HG03558 (cell line): ENCODE measurements at regions not wholly inside any gene's neighbourhood (a gene's known extent, or its start where the extent isn't known, plus 50 kb on each side); places are given as distances from the start of the nearest gene placed in this dataset.

Experiments
- ATAC-seq: cut with Tn5 transposase; IDR thresholded peaks from one replicate; pipeline ENCODE4 v1.9.1; 2021; ENCODE audit warnings: moderate number of reproducible peaks; ENCODE audit not compliant: unreplicated experiment; ENCODE audit errors: extremely low read depth

DNA sequence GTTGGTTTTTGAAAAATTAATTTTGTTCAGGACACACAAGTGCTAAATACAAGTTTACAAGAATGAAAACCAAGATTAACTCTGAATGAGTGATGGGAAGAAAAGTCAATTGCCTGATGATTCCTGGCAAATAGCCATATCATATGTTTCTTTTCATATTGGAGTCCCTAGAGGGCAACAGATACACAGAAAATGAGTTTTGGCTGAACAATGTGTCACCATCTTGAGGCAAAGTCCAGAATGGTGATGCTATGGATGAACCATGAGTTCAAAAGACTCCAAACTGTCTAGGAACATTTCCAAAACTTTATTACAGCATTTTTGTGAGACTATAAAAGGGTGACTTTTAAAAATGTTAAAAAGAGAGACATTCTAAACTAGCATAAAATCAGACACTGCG, 382.9 kb downstream of the TMEM161B start:
- no peak for ATAC-seq

DNA sequence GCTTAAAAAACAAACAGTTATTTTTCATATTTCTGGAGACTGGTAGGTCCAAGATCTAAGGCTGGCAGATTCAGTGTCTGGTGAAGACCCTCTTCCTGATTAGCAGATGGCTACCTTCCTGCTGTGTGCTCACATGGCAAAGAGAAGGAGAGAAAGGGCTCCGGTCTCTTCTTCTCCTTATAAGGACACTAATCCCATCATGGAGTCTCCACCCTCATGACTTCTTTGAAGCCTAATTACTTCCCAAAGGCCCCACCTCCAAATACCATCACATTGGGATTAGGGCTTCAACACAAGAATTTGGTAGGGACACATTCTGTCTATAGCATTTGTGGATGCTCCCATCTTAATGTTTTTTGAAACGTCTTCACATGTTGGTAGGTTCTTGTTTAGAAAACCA, 391.1 kb downstream of the TMEM161B start:
- ATAC-seq = no peak

DNA sequence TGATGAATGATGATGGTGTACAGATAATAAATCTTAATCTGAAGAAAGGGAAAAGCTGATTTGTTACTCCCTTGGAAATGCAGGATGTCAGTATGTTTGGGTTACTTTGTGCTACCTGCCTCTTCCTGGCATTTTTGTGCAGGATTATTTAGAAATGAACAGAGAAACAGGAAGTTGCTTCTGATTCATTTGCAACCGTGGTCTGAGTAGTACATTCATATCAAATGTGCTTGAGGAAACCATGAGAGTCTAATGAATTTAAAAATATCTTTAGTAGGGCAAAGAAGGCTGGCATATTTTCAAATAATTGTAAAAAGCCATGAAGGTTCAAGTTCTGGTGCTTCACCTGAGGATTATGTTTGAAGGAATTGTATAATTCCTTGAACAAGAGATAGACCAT, 391.6 kb downstream of the TMEM161B start:
- ATAC-seq = no peak

DNA sequence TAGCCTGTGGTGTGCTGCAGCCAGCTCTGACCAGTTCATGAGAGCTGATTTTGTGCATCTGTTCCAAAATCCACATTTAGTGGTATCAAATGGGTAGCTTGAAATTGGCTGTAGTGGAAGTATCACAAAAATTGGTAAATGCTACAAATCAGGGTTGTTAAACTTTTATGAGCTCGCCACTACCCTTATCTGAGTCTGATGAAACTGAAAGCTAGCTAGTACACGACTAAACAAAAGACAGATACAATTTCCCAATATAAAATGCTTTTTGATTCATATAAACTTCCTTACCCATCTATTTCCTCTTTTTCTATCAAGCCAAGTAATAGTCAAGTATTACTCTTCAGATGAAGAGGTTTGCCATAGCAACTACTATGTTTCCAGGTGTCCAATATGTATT, 392.0 kb downstream of the TMEM161B start:
- no peak for ATAC-seq

DNA sequence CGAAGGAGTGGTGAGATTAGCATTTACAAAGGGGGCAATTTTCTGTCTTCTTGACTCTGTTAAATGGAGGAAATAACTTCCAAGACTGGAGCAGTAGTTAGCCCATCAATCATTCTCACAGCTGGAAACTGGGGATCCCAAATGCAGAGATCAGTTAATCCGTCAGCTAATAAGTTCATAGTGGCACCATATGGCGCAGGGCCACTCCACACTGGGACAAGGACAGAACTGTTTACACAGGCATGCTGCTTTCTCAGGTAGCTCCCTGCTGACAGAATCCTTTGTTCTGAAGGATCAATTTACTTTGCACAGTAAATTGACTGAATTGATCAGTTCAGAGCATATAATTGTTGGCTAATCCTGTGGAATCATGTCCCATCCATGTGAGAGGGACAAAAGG, 395.7 kb downstream of the TMEM161B start:
- no peak for ATAC-seq

DNA sequence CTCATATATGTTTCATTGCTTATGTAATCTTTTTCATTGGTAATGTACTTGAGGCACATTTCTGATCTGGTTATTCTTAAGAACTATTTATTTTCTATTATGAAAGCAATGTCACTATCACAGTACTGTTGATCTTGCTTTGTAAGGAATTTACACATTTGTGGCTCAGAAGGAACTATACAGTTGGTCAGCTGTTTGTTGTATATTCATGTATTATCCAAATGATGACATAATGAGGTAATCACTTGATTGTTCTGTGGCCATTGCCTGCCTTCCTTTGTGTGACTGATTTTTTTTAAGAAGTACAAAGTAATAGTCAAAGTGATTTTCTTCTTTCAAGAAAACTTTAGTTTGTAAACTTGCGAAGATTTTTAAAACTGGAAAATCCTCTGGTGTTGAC, 399.9 kb downstream of the TMEM161B start:
- no peak for ATAC-seq

DNA sequence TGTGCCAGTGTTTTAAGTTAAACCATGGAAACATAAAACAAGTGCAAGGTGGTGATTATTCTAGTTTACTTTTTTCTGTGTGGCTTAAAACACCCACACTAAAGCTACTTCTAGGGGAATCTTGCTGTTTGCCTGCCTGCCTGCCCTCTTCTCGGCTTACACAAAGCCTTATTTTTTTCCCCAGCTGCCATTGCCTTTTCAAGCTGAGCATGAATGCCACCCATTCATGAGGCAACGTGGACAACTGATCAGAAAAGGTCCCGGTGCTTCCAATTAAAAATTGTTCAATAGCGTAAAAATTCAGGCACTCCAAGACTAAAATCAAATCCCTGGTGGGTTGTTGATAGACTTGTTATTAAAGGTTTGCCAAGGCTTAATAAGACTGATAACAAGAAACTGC, 401.4 kb downstream of the TMEM161B start:
- ATAC-seq = no peak

DNA sequence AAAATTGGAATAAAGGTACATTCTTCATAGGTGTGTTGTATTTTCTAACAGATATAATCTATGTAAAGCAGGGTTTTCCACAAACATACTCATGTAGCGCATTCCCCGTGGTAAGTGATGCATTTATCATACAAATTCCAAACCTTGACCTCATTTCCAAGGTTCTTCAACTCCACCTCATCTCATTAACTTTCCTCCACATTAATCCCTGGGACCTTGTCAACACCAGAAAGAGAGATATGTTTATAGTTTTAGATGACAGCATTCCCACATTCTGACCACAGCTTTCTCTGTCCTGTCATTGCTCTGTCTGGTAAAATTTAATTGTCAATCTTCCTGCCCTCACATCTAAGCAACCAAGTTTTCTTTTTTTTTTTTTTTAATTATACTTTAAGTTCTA, 415.1 kb downstream of the TMEM161B start:
- ATAC-seq = no peak

DNA sequence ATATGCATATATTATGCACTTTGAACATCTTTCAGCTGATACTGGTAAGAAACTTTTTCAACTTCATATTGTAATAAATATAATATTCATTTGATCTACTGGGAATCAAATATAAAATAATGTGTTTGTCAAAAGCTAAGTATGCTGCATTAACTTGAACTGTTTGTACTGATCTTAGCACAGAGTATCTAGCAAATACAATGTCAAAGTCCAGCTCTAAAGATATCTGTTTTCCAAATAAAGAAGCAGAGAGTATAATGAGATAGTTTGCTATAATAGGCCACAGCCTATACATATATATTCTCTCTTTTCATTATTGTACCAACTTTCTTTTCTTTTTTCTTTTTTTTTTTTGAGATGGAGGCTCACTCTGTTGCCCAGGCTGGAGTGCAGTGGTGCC, 417.0 kb downstream of the TMEM161B start:
- no peak for ATAC-seq

DNA sequence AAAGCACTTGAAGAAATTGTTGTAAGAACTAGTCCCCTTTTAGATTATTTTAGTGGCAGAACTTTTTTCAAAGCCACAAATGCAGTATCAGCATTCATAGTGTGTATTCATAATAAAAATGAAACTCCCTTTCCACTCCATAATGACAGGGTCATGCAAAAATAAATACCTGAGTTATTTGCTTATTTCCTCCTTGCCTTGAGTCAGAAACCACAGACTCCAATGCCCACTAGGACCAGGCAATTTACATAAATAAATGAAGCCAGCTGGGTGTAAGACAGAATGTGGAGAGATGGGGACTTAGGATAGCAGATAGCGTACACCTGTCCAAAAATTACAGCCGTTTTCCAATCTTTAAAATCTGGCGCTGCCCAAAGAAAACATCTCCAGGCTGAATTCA, 417.8 kb downstream of the TMEM161B start:
- no peak for ATAC-seq

DNA sequence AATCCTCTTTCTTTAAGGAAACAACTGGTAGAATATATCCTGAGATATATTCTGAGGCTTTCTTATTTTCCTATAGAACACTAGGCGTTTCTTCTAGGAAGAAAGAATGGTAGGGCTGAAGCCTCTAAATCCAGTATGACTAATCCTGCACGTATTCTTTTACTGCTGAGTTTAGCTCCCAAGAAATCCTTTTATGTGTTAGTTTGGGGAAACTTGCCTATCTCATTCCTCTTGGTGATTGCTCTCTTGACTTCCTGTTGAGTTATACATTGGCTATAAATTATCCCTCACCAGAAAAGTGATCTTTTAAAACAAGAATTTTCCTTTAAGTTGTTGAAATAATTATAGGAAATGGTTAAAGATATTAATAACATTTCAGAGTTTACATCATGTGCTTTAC, 422.9 kb downstream of the TMEM161B start:
- ATAC-seq = no peak

DNA sequence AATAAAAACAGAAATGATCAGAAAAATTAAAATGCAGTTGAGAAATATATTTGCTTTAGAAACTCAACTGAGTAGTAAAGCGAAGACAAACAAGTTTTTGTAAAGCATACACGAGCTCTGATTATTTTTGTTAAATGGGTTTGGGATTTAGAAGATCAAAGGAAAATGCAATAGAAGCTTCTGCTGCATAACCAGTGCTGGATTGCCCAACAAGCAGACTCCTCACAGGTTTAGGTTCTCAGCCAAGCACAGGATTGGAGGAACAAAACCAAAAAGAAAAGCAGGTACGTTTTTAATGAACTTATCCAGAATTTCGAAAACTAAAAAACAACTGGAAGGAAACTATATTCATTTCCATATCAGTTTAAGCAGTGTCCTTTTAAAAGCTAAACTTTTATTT, 423.8 kb downstream of the TMEM161B start:
- ATAC-seq = no peak

DNA sequence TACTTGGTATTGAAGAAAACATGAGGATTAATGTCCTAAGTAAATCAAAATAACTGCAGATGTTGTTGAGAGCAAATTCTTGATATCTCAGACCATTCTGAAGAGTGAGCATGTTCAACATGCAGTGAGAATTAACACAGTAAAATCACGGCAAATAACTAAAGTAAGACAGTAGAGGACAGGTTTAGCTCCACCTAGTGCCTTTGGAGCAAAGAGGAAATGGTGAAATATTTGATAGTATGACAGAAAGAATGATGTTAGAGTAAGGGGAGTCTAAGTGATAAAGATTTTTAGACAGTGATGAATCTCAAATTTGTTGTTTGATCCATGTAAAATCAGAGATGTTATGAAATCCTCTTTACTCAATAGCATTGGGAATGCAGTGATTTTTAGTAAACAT, 424.2 kb downstream of the TMEM161B start:
- no peak for ATAC-seq

DNA sequence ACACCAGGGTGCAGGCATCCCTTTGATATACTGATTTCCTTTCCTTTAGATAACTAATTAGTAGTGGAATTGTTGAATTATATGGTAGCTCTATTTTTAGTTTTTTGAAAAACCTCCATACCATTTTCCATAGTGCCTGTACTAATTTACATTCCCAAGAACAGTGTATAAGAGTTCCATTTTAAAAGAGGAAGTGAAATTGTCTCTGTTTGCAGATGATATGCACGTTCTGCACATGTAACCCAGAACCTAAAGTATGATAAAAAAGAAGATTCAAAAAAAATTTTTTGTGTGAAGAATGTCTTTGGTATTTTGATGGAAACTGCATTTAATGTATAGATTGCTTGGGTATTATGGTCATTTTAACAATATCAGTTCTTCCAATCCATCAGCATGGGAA, 424.0 kb upstream of the CCNH start:
- no peak for ATAC-seq

DNA sequence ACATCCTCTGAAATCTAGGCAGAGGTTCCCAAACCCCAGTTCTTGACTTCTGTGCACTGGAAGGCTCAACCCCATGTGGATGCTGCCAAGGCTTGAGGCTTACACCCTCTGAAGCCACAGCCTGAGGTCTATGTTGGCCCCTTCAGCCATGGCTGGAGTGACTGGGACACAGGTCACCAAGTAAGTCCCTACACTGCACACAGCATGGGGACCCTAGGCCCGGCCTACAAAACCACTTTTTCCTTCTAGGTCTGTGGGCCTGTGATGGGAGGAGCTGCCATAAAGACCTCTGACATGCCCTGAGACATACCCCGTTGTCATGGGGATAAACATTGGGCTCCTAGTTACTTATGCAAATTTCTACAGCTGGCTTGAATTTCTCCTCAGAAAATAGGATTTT, 418.8 kb upstream of the CCNH start:
- ATAC-seq = no peak

DNA sequence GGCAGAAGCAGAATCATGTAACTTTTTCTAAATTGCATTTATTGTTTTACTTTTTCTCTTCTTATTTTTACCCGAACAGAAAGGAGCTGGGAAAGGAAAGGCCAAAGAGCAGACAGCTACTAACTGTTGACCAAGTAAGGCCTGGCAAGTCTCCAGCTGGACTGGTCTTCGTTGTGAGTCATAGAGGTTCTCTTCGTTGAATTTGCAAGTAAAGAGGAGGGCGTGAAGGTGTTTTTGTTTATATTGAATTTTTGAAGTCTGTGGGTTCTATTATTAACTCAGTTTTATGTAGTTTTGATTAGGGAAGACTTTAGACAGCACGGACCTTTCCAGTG, 416.5 kb upstream of the CCNH start:
- no peak for ATAC-seq

DNA sequence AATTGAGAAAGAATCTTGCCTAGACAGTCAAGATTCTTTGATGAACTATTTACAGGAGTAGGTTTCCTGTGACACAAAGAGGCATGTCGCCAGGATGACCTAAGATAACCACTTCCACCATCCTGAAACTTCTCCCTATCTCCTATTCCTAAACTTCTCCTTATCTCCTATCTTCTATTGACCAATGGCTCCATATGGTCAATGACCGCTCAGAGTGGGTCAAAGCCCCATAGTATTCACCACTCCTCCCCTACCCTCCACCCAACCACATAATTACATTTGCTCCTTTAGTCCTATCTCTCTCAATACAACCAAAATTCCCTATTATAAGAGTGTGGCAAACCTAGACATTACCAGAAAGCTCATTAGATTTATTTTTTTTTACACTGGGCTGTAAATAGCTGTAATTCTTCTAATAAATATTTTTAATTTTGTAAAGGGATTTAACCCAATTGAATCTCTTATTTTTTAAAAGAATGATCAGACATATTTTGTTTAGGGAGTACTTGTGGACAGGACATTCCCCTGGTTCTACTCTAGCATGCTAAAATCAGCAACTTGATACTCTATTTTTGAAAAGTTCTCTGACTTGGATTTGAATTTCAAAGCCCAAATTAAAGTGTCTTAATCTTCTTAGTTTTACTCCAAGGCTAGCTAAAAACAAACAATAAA, 416.0 kb upstream of the CCNH start:
- no peak for ATAC-seq

DNA sequence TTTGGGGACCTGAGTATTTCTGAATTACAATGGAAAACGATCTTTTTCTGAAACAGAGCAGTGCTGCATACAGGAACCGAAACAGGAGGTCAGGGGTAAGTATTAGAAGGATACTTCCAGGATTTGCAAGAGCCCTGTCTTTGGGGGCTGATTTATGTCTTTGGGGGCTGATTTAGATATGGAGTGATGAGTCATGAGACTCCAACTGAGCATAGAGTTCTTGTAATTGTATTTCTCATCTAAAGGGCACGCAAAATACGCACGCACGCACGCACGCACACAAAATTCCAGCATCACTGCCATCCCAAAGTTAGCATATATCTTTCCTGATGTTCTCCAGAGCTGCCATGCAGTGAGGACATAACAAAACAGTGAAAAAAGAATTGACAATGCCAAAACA, 414.8 kb upstream of the CCNH start:
- no peak for ATAC-seq

DNA sequence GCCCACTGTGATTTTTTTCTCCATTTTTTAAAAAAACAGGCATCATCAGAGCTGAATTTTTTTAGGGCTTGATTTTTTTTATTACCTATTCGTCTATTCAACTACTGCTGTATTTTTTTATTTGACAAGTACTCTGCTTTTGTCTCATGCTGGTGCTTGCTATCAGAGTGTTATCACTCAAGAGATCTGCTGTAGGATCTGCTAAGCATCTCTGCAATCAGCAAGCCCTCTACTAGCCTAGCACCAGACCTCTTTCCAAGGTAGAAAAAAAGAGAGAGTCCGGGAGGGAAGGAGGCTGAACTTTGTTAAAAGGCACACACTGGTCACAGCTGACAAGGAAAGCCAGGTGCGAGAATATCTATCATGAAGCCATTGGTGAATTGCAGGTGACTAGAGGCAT, 413.8 kb upstream of the CCNH start:
- no peak for ATAC-seq

DNA sequence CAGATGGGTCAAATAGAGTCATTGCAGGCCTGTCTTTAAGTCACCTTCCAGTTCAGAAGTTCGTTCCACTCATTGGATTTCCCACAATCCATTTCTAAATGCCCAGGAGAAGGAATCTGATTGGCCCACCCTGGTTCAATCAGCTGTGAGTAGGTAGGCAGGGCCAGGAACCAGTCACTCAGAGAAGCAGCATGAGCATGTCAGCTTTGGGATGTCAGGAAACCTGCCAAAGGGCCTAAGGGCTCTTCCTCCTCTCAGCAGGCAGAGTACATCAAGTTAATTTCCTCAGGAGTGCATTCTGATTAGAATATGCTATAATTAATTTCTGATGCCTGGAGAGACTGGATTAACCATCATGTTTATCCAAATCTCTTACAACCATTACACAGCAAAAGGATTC, 412.9 kb upstream of the CCNH start:
- ATAC-seq = no peak

DNA sequence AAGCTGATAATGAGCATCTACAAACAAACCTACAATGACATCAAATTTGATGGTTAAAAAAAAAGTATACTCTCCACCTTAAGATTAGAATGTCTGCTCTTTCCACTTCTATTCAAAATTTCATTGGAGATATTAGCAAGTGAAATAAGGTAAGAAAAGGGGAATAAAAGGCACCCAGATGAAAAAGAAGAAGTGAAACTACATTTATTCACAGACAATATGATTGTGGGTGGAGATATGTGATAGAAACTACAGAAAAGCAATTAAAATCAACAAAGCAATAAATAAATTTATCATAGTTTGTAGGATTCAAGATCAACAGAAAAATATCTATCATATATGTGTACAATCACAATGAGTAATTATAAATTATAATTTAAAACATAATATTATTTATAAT, 395.1 kb upstream of the CCNH start:
- ATAC-seq = no peak

DNA sequence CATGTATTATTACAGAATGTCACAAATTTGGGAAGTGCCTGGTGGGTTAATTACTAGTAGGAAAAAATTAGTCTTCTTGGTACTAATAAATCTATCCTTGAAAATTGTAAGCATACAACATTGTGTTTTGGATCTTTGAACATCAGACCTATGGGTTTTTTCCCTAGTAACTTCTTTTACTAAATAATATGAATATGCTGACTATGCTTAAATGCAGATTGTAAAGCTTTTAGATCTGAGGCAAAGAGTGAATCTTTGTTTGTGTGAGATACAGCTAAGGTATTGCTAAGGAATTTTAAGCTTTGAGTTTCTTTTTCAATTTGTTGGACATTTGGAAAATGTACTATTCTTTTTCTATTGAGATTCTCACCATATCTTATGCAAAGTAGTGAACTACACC, 390.6 kb upstream of the CCNH start:
- ATAC-seq = no peak

DNA sequence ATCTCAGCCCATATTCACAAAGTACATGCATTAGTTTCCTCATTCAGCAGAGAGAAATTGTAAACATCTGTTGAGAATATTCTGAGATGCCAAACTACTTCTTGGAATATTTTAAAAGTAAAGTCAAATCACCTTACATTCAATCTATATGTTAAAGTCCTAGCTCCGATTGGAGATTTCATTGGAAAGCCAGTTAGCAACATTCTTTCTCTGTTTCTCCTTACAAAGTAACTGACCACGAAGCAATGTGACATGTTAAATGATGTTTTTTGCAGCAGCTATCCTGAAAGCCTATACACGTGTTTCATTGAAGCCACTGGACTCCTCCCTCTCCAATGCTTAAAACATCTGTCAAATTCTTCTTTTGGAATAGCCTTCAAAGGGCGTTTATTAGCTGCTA, 379.1 kb upstream of the CCNH start:
- no peak for ATAC-seq
